Inferior parietal cortex (tissue), 1 donor: ENCODE measurements at regions not wholly inside any gene's neighbourhood (a gene's known extent, or its start where the extent isn't known, plus 50 kb on each side); places are given as distances from the start of the nearest gene placed in this dataset.
"Not testable (repeated sequence)": the region's sequence is repeated elsewhere in the genome, so short reads cannot be mapped to it uniquely, and the experiment has no call there.

Source experiments
- DNase-seq: peaks from one replicate; pipeline ENCODE4 v3.0.0-alpha.2; 2016; ENCODE audit errors: extremely low spot score

DNA sequence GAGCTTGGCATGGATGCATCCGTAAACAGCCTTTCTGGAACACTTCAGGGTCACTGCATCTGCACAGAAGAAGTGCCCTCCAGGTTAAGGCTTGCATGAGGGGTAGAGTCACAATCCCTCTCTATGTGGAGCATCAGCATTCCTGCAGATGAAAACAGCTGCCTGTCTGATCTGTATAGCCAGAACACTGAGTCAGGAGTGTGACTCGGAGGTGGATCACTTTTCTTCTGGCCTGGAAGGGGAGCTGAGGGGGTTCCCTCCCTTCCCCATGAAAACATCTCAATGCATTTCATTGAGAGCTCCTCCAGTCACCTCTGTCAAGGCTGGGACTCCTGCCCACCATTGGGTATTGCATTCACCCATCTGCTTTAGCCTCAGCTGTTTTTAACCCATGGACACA is 72.5 kb upstream of the SERPINE2 start:
- no peak for DNase-seq

DNA sequence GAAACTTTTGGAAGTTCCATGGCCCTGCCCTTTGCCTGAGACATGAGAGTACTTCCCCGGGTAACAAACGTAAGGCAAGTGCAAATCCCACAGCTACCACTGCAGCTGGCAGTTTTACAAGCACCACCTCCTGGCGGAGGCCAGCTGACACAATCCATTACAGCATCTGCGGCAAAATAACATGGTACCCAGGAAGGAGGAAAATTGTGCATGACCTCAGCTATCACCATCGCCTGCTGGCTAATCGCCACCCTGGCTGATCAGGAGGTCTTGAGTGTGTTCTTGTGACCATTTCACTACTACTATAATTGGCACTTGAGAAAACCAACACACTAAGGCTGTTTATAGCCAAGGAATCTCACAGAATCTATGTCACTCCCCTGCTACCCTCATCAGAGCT is 71.7 kb upstream of the SERPINE2 start:
- no peak for DNase-seq

DNA sequence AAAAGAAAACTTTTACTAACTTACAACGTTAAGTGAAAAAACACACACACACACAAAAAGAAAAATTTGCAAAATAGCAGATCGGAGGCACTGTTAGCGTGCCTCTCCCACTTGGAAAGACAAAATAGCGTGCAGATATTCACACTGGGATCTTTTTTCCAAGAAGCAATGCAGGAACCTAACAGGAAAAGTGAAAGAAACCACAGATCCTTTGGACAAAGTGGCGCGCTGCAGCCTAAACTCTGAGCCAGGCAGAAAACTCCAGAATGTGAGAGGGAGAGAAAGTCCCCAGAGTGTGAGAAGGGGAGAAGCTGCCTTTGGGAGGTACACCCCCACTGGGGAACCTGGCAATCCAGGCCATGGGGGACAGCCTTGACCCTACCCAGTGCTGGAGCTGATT is 70.7 kb upstream of the SERPINE2 start:
- no peak for DNase-seq

DNA sequence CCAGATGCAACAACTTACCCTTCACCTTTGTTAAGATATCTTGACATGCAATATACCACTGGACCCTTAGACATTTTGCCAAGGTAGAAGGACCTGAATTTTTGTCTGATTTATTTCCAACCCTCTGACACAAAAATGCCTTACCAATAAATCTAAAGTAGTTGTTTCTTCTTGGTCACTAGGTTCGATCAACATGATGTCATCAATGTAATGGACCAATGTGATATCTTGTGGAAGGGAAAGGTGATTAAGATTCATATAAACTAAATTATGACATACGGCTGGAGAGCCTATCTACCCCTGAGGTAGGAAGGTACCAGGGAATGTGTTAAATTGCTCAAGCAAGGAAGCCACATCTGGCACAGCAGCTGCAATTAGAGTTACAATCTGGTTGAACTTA is 67.7 kb upstream of the SERPINE2 start:
- DNase-seq, result no peak

DNA sequence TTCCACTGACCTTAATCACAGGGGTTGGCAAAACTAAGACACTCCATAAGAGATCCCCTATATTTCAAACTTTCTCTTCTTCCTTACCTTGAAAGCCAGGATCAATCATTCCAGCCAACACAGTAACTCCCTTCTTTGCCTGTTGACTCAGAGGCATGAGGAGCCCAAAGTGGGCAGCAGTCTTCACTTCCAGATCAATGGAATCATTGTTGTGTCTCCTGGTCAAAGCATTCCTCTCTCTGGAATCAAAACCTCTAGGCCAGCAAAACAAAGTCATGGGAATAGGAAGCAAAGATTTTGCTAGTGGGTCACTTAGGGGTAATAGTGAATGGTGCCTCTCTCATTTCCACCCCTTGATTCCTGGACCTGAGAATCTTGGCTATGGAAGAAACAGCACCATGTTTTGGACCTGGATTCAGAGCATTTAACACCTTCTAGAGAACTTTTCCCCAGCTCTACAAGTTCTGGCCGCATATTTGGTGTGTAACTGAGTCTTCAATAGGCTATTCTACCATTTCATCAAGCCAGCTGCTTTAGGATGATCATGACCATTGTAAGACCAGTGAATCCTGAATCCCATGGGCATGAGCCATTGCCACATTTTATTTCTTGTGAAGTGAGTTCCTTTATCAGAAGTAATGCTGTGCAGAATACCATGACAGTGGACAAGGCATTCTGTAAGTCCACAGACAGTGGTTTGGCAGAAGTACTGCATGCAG is 65.7 kb upstream of the SERPINE2 start:
- DNase-seq, result no peak

DNA sequence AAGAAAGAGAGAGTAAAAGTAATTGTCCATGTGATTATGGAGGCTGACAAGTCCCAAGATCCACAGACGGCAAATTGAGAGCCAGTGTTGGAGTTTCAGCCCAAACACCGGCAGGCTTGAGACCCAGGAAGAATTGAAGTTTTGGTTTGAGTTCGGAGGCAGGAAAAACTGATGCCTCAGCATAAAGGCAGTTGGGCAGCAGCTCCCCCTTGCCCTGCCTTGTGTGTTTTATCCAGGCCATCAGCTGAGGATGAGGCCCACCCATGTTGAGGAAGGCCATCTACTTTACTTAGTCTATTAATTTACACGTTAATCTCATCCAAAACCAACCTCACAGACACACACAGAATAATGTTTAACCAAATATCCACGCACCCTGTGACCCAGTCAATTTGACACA is 64.6 kb upstream of the SERPINE2 start:
- DNase-seq, result no peak

DNA sequence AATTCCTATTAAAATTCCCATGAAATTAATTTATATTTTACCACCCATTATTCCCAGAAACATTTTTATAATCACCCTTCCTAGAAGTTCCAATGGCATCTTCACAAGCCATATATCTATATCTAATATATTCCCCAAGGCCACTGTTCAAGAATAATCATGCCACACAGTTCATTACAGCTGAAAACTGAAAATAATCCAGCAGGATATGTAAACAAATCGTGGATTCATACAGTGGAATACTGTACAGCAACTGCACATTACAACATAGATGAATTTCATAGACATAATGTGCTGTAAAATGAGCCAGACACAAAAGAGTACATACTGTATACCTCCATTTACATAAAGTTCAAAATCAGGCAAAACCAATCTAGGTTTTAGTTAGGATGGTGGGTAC is 63.9 kb upstream of the SERPINE2 start:
- DNase-seq, result no peak

DNA sequence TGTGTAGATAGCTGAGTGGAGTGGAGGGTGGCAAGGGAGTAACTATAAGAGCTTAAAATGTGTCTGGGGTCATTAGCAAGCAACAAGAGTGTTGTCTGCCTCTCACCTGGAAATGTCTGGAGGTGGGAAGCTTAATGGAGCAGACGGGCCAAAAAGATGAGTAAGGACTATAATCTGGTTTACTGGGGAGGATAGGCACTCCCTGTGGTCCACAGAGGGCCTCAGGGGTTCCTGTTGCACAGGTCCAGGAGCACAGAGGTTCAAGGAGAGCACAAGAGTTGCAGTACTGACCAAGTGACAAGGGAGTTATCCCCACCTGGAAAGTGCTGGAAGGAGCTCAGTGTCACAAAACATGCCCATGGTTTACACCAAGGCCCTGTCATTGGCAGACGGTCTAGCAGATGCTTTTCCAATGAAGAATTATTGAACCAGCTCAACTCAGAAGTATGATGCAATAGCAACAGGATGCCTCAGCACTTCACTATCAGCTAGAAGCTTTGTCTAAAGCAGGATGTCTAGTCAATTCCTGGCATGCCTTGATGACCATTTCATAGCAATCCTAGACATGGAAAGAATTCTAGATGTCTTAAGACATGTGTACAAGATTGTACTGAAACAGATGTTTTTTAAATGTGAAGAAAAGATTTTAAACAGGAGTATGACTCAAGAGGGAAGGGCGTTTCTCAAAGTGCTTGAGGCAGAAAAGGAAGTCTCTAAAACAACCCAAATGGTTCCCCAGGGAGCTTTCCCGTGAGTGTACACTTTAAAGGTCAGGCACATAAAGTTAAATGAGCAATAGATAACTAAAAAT is 62.9 kb upstream of the SERPINE2 start:
- no peak for DNase-seq

DNA sequence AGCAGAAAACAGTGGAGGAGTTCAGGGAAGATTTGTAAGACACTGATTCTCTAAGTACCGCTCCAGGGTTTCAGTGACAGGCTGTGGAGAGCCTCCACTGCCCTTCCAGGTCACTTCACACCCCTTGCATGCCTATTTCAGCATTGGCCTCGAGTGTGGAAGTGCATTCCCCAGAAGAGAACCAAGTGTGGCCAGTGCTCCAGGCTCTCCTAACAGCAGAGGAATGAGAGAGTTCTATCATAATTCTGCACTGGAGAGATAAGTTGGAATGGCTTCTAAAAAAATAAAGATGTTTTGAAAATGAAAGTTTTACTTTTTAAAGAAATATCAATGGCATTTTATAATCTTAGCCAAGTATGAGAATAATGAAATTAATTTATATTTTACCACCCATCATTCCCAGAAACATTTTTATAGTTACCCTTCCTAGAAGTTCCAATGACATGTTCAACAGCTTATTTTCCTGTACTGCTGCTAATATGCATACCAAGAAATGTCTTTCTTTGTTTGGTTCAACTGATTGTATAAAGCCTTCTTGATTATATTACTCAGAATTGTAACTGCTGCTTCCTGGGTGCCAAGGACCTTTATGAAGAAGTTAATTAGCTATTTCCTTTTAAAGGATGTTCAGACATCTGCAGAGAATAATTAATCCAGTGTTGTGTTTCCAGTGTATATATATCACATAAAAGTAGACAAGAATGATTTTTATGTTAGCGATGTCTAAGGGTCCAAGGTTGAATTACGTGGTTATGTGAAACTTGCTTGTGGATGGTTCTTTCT is 61.0 kb upstream of the SERPINE2 start:
- DNase-seq, result no peak

DNA sequence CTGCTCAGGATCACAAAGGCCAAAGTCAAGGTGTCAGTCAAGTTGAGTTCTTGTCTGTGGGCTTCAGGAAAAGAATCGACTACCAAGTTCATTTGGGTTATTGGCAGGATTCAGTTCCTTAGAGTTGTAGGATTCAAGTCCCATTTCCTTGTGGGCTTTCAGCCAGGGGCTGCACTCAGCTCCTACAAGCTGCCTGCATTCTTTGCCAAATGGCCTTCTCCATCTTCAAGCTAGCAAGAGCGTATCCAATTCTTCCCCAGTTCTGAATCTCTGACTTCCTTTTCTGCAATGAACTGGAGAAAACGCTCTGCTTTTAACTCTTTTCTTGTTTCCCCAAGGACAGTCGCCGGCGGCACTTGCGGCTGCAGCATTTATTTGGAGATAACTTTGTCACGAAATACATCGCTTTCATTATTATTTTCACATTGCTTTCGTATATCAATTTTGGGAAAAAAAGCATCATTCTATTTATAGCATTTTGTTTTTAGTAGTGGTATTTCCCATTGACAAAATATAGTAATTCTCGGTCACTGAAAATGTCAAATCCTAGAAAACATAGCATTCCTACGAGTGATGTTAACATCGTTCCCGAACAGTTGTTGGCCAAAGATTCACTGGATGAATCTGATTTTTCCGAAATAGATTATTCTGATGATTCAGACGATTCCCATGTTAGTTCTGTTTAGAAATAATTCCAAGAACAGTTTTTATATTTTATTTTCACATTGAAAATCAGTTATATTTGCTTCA is 59.6 kb upstream of the SERPINE2 start:
- DNase-seq, result no peak

DNA sequence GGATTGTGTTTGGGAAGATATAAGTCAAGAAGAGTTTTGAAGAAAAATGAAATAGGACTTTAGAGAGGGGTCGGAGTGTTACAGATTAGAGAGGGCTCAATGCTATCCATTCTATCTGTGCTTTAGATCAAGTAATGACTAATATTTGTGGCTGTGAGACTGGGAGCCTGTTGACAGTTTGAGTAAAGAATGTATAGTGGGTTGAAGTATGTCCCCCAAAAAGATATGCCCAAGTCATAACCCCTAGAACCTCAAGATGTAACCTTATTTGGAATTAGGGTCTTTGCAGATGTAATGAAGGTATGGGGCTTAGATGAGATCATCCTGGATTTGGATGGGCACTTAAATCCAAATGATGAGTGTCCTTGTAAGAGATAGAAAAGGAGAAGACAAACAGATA is 55.3 kb upstream of the SERPINE2 start:
- no peak for DNase-seq

DNA sequence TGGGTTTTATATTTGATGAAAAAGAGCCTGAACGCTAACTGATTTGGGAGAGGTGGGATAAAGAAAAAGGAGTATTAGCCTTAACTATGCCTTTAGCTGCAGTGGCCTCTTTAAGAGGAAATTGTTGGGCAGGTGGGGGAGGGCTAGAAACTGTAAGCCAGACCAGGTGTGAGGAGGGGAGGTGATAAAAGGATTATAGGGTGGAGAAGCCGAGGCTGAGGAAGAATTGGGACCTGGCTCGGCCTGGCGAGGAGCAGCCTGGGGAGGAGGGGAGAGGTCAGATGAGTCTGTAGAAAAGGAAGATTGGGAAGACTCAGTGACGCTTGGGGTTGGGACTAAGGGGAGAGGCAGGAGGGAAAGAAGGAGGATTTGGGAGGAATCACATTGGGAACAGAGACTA is 52.6 kb upstream of the SERPINE2 start:
- DNase-seq, result not testable (repeated sequence)

DNA sequence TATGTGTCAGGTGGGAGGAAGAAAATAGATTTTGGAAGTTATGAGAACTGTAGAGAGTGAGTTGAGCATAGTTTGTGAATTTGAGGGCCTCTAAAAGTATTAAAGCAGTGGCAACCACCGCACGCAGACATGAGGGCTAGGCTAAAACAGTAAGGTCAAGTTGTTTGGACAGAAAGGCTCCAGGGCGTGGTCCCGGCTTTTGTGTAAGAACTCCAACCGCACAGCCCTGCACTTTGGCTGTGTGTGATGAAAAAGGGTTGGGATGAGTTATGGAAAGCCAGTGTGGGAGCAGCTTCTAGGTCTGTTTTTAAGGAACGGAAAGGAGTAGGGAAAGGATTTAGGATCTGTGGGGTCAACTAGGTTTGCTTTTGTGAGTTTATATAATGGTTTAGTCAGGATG is 50.5 kb upstream of the SERPINE2 start:
- not testable (repeated sequence) for DNase-seq
